ENCODE measurements at regions not wholly inside any gene's neighbourhood (a gene's known extent, or its start where the extent isn't known, plus 50 kb on each side); places are given as distances from the start of the nearest gene placed in this dataset.

DNA sequence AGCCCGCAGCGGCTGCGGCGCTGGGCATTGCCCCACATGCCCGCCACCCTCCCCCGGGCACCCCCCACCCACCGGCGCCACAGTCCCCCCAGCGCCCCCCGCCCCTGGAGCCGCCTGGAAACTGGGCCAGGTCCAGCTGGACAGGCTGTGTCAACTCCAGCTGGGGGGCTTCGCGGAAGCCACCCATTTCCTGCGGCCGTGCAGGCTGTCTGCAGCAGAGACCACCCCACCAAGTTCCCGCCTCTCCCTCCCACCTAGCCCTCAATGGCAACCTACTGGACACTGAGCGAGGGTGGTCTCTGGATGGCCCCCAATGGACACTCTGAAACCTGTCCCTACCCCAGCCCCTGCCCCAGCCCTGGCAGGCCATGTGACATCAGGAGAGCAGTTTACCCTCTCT, 62.8 kb upstream of the GATA2 start:
- POLR2A ChIA-PET, result no interaction called here
- no peaks in the 10 kb centered on the region for H3K36me3 ChIP-seq (ENCODE audit: control insufficient read depth in 2 of 2, insufficient read depth in 2 of 2, low read length in 1 of 2)
- no peak for ATAC-seq
- WGBS (ENCODE audit: insufficient coverage, insufficient replicate concordance, low lambda C conversion rate, missing lambda C conversion rate), result 51% methylated on average over 6 of the region's 17 CpGs
- H3K79me2 ChIP-seq (ENCODE audit: control insufficient read depth, insufficient read depth, low read length), result no peaks in the 10 kb centered on the region
- RAD21 ChIA-PET (ENCODE audit: unreplicated experiment), result no interaction called here
- H2AFZ ChIP-seq (ENCODE audit: control insufficient read depth, low read depth, low read length), result no peak overlapping the region
- SMC1A ChIA-PET (ENCODE audit: uncharacterized antibody, unreplicated experiment), result no interaction called here
- H3K4me1 ChIP-seq (ENCODE audit: control insufficient read depth, insufficient read depth, low read length), result no peaks in the 10 kb centered on the region
- peaks cover 2% of the 10 kb centered on the region; the same call in 2 of the 3 replicates for H3K9me3 ChIP-seq (replicated peaks; ENCODE audit: control insufficient read depth, insufficient read depth, low read length)
- H4K20me1 ChIP-seq (ENCODE audit: control insufficient read depth, insufficient read depth), result no peaks in the 10 kb centered on the region
- CTCF ChIA-PET, result no interaction called here
- H3K27ac ChIP-seq (ENCODE audit: control insufficient read depth, insufficient read depth), result no peak overlapping the region
- intact Hi-C loops (cut with micrococcal nuclease; ENCODE audit: unreplicated experiment) (no loop called here), in situ Hi-C loops (cut with MboI) (no loop called here)
- TF ChIP-seq NFXL1 (IDR thresholded peaks at IDR 0.05; ENCODE audit: borderline replicate concordance) (no peak), JUND (IDR thresholded peaks at IDR 0.05; ENCODE audit: low read depth, low read length) (no peak), TCF7 (IDR thresholded peaks at IDR 0.05; ENCODE audit: borderline replicate concordance) (no peak), BRCA1 (IDR thresholded peaks at IDR 0.05; ENCODE audit: low read depth, low read length) (no peak)
- TF ChIP-seq, protein P1, sequence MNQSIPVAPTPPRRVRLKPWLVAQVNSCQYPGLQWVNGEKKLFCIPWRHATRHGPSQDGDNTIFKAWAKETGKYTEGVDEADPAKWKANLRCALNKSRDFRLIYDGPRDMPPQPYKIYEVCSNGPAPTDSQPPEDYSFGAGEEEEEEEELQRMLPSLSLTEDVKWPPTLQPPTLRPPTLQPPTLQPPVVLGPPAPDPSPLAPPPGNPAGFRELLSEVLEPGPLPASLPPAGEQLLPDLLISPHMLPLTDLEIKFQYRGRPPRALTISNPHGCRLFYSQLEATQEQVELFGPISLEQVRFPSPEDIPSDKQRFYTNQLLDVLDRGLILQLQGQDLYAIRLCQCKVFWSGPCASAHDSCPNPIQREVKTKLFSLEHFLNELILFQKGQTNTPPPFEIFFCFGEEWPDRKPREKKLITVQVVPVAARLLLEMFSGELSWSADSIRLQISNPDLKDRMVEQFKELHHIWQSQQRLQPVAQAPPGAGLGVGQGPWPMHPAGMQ (IDR thresholded peaks at IDR 0.05; ENCODE audit: borderline replicate concordance), result no peak
- TF ChIP-seq, protein P2, sequence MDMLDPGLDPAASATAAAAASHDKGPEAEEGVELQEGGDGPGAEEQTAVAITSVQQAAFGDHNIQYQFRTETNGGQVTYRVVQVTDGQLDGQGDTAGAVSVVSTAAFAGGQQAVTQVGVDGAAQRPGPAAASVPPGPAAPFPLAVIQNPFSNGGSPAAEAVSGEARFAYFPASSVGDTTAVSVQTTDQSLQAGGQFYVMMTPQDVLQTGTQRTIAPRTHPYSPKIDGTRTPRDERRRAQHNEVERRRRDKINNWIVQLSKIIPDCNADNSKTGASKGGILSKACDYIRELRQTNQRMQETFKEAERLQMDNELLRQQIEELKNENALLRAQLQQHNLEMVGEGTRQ (IDR thresholded peaks at IDR 0.05; ENCODE audit: borderline replicate concordance, low read depth, low read length), result no peak
- no peak for FAIRE-seq
- no peak overlapping the region for H3K4me2 ChIP-seq (ENCODE audit: control insufficient read depth, insufficient read depth)
- no TSS peak for BruUV-seq (replicated peaks)
- DNase-seq (ENCODE audit: low read depth, low spot score), result no peak
- no peak overlapping the region for H3K9ac ChIP-seq (ENCODE audit: control insufficient read depth, insufficient read depth, low read length)
- H3K4me3 ChIP-seq, result no peak overlapping the region
- peaks cover 4 to 5% of the 10 kb centered on the region in 2 experiments for H3K27me3 ChIP-seq (replicated peaks in 1 of 2; ENCODE audit: control insufficient read depth in 2 of 2, insufficient read depth in 2 of 2, low read length in 1 of 2)
